ENCODE measurements at regions not wholly inside any gene's neighbourhood (a gene's known extent, or its start where the extent isn't known, plus 50 kb on each side); places are given as distances from the start of the nearest gene placed in this dataset.

DNA sequence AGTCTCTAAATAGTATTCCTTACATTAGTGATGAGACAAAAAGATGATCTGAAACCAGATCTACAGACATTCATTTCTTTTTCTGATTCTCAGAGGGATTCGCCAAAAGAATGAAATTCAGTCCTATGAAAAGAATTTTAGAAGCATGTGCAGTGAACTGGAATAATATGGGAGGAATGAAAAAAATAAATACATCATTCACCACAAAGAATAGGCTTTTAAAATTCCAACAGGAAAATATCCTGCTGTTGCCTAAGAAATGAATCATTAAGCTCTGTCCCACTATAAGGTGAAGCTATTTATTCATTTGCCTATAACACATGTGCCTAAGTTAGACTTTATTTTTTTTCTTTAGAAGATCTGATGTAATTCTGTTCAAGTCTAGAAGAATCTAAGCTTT lies 165.9 kb downstream of the IL15 start:
- WGBS (ENCODE audit: extremely low coverage, insufficient read length, low lambda C conversion rate), result no CpG with 5 or more reads among the region's 1 CpG
- Histone ChIP-seq H3K4me2 (ENCODE audit: insufficient read depth, insufficient read length, low read length) (no peak overlapping the region), H4K91ac (ENCODE audit: insufficient read length, low read depth, low read length) (no peak overlapping the region), H3K18ac (ENCODE audit: insufficient read length, low read depth, low read length) (no peak overlapping the region), H3K27me3 (ENCODE audit: insufficient read depth, low read length) (no peaks in the 10 kb centered on the region), H3K9ac (ENCODE audit: extremely low read depth, insufficient read length, low read length) (no peak overlapping the region), H2BK12ac (ENCODE audit: insufficient read length, low read depth, low read length) (no peak overlapping the region), H2BK120ac (ENCODE audit: low read depth, low read length, poor library complexity, severe bottlenecking) (no peak overlapping the region), H3K14ac (ENCODE audit: insufficient read depth, low read length) (no peak overlapping the region), H2BK5ac (ENCODE audit: insufficient read length, low read length) (no peak overlapping the region), H4K20me1 (ENCODE audit: control insufficient read depth, insufficient read depth, insufficient read length) (no peaks in the 10 kb centered on the region), H2AFZ (ENCODE audit: low read length) (no peak overlapping the region), H4K5ac (ENCODE audit: insufficient read length, low read depth, low read length) (no peak overlapping the region), H3K27ac (ENCODE audit: insufficient read length, low read depth, low read length) (no peak overlapping the region), H2BK15ac (ENCODE audit: low read depth, low read length) (no peak overlapping the region), H3K4ac (ENCODE audit: low read depth, low read length) (no peak overlapping the region), H3K23ac (ENCODE audit: insufficient read length, low read depth, low read length) (no peak overlapping the region), H2AK5ac (ENCODE audit: insufficient read length, low read length) (no peak overlapping the region), H3K79me2 (ENCODE audit: insufficient read depth, low read length) (no peaks in the 10 kb centered on the region), H3K4me1 (ENCODE audit: insufficient read depth, low read length) (peaks cover 1% of the 10 kb centered on the region), H3K9me3 (ENCODE audit: control insufficient read depth, low read depth, low read length) (no peaks in the 10 kb centered on the region), H3K56ac (ENCODE audit: insufficient read length, low read depth, low read length) (no peak overlapping the region), H3K23me2 (ENCODE audit: insufficient read length, low read depth, low read length, poor library complexity, severe bottlenecking) (no peaks in the 10 kb centered on the region), H4K8ac (replicated peaks; ENCODE audit: insufficient read length, low read depth, low read length) (no peak overlapping the region), H2BK20ac (ENCODE audit: low read depth, low read length, poor library complexity, severe bottlenecking) (no peak overlapping the region), H3T11ph (ENCODE audit: low read length) (no peak overlapping the region), H3K79me1 (ENCODE audit: insufficient read depth, low read depth, low read length, poor library complexity, severe bottlenecking) (no peaks in the 10 kb centered on the region)
- TF ChIP-seq, protein P1, sequence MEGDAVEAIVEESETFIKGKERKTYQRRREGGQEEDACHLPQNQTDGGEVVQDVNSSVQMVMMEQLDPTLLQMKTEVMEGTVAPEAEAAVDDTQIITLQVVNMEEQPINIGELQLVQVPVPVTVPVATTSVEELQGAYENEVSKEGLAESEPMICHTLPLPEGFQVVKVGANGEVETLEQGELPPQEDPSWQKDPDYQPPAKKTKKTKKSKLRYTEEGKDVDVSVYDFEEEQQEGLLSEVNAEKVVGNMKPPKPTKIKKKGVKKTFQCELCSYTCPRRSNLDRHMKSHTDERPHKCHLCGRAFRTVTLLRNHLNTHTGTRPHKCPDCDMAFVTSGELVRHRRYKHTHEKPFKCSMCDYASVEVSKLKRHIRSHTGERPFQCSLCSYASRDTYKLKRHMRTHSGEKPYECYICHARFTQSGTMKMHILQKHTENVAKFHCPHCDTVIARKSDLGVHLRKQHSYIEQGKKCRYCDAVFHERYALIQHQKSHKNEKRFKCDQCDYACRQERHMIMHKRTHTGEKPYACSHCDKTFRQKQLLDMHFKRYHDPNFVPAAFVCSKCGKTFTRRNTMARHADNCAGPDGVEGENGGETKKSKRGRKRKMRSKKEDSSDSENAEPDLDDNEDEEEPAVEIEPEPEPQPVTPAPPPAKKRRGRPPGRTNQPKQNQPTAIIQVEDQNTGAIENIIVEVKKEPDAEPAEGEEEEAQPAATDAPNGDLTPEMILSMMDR (conservative IDR thresholded peaks at IDR 0.05), result no peak
- Mint-ChIP-seq H3K27me3 (ENCODE audit: low read depth) (no peaks in the 10 kb centered on the region; the same call in 1 of the 2 replicates), H3K27ac (no peak overlapping the region), H3K4me1 (peaks cover 2 to 4% of the 10 kb centered on the region in 2 experiments), H3K9me3 (no peaks in the 10 kb centered on the region), H3K4me3 (no peak overlapping the region), H3K36me3 (ENCODE audit: insufficient read depth in 1 of 3, low read depth in 3 of 3) (no peaks in the 10 kb centered on the region)
- DNase-seq, result no peak

Data from H9 (cell line).